ENCODE measurements at regions not wholly inside any gene's neighbourhood (a gene's known extent, or its start where the extent isn't known, plus 50 kb on each side); places are given as distances from the start of the nearest gene placed in this dataset.
A peak's percentile ranks its signal among the peaks of the same experiment; 100 is the strongest.

DNA sequence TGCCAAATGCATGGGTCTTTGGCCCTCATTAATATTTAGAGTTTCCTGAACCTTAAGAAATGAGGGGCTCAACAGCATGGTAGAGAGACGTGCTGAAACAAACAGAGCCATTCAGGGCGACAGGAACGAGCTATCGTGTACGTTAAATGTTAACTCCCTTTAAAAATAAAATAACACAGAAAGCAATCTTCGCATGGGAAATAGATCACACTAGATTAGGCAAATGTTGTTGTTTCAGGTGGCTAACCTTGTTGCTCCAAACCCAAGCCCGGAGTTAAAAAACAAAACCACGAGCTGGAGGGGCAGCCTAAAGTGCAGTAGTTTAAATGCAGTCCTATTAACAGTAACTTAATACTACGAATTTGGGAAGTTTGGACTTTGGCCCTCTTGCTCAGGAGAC lies 177.4 kb upstream of the TRIB2 start:
- DNase-seq (ENCODE audit: low spot score), result no peak
- in situ Hi-C loops (cut with MboI; ENCODE audit: low sequenced_read_pairs, unreplicated experiment), result no loop called here
- TF ChIP-seq, protein P1, sequence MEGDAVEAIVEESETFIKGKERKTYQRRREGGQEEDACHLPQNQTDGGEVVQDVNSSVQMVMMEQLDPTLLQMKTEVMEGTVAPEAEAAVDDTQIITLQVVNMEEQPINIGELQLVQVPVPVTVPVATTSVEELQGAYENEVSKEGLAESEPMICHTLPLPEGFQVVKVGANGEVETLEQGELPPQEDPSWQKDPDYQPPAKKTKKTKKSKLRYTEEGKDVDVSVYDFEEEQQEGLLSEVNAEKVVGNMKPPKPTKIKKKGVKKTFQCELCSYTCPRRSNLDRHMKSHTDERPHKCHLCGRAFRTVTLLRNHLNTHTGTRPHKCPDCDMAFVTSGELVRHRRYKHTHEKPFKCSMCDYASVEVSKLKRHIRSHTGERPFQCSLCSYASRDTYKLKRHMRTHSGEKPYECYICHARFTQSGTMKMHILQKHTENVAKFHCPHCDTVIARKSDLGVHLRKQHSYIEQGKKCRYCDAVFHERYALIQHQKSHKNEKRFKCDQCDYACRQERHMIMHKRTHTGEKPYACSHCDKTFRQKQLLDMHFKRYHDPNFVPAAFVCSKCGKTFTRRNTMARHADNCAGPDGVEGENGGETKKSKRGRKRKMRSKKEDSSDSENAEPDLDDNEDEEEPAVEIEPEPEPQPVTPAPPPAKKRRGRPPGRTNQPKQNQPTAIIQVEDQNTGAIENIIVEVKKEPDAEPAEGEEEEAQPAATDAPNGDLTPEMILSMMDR (IDR thresholded peaks at IDR 0.05; ENCODE audit: borderline replicate concordance, control extremely low read depth, extremely low read depth, insufficient read depth, missing control alignments), result no peak

DNA sequence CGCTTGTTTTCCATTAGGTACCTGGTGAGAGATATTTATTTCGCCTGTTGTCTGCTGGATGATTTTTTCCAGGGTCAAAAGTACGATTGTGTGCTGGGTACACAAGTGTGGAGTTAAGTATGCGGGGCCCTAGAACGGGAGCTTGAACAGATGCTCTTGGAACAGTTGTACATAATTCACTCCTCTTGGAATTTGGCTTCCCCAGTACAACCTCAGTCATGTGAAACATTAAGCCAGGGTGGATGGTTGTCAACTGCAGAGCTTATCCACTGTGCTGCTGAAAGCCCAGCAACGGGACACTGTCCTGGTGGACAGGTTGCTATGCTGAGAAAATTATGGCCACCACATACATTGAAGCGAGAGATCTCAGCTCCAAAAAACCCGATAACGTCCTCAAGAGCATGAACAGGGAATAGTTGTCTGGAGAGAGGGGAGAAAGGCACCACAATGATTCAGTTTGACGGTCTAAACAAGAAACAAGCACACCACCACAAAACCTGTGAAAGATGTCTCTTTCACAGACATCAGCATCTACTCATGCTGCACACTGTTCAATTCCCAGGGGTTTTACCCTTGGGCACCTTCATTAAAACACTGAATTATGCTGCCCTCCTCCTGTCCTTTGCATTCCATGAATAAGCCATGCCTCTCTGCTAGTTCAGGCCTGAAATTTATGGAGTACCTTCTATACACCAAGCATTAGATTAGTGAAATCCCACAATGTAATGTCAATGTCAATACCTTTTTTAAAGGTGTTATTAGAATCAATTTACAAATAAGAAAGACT lies 176.8 kb upstream of the TRIB2 start:
- in situ Hi-C loops (cut with MboI; ENCODE audit: low sequenced_read_pairs, unreplicated experiment), result no loop called here
- TF ChIP-seq, protein P1 (IDR thresholded peaks at IDR 0.05; ENCODE audit: borderline replicate concordance, control extremely low read depth, extremely low read depth, insufficient read depth, missing control alignments), result no peak
- no peak for DNase-seq (ENCODE audit: low spot score)

DNA sequence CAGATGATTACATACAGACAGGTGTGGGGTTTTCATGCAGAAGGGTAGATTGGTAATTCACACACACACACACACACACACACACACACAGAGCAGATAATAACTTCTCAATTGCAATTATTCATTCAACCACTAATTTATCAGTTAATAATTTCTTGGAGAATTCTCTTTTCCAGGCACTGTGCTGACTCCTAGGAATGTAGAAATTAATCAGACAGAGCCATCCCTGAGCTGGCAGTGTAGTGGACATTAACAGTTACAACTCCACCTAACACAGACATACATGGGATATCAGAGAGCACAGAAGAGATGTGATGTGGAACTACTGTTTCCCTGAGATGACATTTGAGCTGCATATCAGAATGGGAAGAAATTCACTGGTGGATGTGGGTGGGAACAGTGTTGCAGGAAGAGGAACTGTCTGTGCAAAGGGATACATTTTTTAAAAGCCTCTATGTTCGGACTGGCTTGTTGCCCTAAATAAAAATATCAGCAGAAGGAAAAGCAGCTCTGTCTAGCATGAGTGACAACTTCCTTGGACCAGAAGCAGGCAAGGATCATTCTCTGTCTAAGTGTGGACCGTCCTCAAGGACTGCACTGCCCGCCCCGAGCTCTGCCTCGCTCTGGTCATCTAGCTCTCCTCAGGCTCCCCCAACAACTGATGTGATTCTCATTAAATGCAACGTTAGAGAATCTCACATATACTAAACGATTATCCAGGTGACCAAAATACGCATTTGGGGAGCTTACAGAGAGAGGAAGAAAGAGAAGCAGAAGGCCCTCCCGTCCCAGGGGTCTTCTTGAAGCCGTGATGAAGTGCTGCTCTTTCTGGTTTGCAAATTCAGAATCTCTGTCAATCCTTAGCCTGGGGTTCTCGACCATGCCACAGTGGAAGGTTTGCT lies 173.4 kb upstream of the TRIB2 start:
- DNase-seq (ENCODE audit: low spot score), result no peak
- in situ Hi-C loops (cut with MboI; ENCODE audit: low sequenced_read_pairs, unreplicated experiment), result no loop called here
- TF ChIP-seq, protein P1 (IDR thresholded peaks at IDR 0.05; ENCODE audit: borderline replicate concordance, control extremely low read depth, extremely low read depth, insufficient read depth, missing control alignments), result no peak

DNA sequence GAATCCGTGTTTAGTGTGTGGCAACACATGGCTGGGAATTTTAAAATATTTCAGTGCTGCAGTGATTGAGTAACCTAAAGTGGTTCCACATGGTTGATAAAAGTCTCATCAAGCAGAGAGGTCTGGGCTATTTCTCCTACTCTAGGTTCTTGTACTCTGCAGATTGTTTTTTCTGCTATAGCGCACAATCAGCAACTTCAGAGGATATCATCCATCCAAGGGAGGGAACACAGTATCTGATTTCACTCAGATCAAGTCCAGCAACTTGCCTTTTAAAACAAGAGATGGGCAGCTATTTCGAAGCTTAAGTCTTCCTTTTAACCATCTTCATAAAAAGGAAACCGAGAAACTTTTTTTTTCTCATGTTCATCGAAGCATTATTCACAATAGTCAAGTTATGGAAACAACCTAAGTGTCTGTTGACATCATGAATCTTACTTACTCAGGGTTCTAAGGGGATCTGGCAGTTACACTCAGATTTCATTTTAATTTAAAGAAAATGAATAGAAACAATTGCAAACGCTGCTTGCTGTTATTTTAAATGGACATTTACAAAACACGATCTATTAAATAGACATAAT lies 172.7 kb upstream of the TRIB2 start:
- peak; percentile 17 for DNase-seq (ENCODE audit: low spot score)
- in situ Hi-C loops (cut with MboI; ENCODE audit: low sequenced_read_pairs, unreplicated experiment), result no loop called here
- TF ChIP-seq, protein P1 (IDR thresholded peaks at IDR 0.05; ENCODE audit: borderline replicate concordance, control extremely low read depth, extremely low read depth, insufficient read depth, missing control alignments), result no peak

DNA sequence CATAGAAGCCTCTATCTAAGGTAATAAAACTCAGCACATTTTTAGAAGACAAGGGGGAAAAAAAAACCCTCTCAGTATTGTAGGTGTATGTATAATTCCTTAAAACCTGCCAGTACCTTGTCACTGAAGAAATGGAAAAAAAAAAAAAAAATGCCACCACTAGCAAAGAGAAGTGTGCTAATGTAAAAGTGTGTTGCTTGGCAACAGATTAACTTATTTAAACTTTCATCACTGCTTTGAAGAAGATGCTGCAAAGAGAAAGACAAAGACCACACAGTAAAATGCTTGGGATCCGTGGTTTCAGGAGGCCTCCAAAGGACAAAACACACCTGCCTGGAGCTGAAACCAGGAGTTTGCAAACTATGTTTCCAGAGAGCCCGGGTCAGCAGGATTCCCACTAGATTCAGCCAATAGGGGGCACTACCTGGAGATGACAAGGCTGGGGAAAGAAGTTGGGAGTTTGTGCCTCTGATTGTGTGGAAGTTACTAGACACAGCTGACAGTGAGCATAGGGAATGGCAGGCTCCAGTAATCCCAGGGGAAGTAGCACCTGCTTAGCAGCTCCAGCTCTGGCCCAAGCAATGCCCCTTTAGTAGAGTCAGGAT lies 169.1 kb upstream of the TRIB2 start:
- no peak for DNase-seq (ENCODE audit: low spot score)
- in situ Hi-C loops (cut with MboI; ENCODE audit: low sequenced_read_pairs, unreplicated experiment), result no loop called here
- TF ChIP-seq, protein P1 (IDR thresholded peaks at IDR 0.05; ENCODE audit: borderline replicate concordance, control extremely low read depth, extremely low read depth, insufficient read depth, missing control alignments), result no peak

DNA sequence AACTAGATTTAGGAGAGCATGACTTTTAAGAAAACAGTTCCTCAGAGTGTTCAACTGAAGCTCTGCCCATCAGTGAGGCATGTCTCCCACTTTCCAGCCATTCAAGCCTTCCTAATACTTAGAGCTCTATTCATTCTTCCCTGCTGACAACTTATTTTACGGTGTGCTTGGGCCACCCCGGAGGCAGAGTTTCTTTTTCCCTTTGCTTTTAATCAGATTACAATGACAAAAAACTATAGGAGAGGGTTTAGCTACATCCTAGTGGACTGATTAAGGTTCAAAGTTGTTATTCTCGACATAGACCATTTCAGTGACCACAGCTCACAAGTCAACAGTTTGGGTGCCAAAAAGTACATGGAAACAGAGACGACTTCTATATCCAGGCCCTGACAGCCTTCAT lies 167.8 kb upstream of the TRIB2 start:
- in situ Hi-C loops (cut with MboI; ENCODE audit: low sequenced_read_pairs, unreplicated experiment), result no loop called here
- TF ChIP-seq, protein P1 (IDR thresholded peaks at IDR 0.05; ENCODE audit: borderline replicate concordance, control extremely low read depth, extremely low read depth, insufficient read depth, missing control alignments), result no peak
- DNase-seq (ENCODE audit: low spot score), result no peak

Data from GM13976 (cell line).